ENCODE measurements at regions not wholly inside any gene's neighbourhood (a gene's known extent, or its start where the extent isn't known, plus 50 kb on each side); places are given as distances from the start of the nearest gene placed in this dataset.

DNA sequence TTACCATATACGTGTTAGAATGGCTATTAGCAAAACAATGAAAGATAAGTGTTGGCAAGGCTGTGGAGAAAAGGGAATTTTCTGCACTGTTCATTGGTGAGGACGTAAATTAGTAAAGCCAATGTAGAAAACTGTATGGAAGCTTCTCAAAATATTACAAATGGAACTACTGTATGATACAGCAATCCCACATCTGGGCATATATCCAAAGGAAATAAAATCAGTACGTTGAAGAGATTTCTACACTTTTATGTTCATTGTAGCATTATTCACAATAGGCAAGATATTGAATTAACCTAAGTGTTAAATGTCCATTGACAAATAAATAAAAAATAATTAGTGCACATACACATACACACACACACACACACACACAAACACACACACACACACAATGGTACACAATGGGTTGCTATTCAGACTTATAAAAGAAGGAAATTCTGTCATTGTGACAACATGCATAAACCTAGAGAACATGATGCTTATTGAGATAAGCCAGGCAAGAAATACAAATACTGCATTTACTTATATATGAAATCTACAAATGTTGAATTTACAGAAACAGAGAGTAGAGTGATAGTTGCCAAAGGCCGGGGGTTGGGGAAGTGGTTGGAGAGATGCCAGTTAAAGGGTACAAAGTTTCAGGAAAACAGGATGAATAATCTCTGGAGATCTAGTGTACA lies 565.8 kb upstream of the LRRC4C start:
- TF ChIP-seq CTCF (IDR thresholded peaks at IDR 0.05) (no peak), POLR2A (IDR thresholded peaks at IDR 0.05) (no peak)
